Uterus (tissue), 3 donors: ENCODE measurements at regions not wholly inside any gene's neighbourhood (a gene's known extent, or its start where the extent isn't known, plus 50 kb on each side); places are given as distances from the start of the nearest gene placed in this dataset.
"Not testable (repeated sequence)": the region's sequence is repeated elsewhere in the genome, so short reads cannot be mapped to it uniquely, and the experiment has no call there.

Experiments used
- DNase-seq, 2 donors: peaks; one replicate each; pipeline ENCODE4 v3.0.0-alpha.2; 2019 to 2020
- H3K27ac ChIP-seq, 2 donors: fragments of 200-600 bp; sonication (generic); 1 replicate in 1 of 2; 2 replicates in 1 of 2; pipeline ENCODE4 v1.5.1; 2016 to 2018
- H3K27me3 ChIP-seq, 2 donors: fragments of 200-600 bp; sonication (generic); one replicate each; pipeline ENCODE4 v1.5.1; 2018 to 2019; ENCODE audit warnings: control low read depth in 1 of 2
- H3K36me3 ChIP-seq, 2 donors: fragments of 200-600 bp; sonication (generic); one replicate each; pipeline ENCODE4 v1.5.1; 2019; ENCODE audit warnings: control low read depth in 1 of 2
- H3K4me1 ChIP-seq, 2 donors: fragments of 200-600 bp; sonication (generic); one replicate each; pipeline ENCODE4 v1.5.1; 2018 to 2019; ENCODE audit warnings: control low read depth in 1 of 2
- H3K4me3 ChIP-seq, 2 donors: fragments of 200-600 bp; sonication (generic); 1 replicate in 1 of 2; 2 replicates in 1 of 2; pipeline ENCODE4 v1.5.1; 2018 to 2019; ENCODE audit warnings: mild to moderate bottlenecking in 1 of 2
- H3K9me3 ChIP-seq, 2 donors: fragments of 200-600 bp; sonication (generic); one replicate each; pipeline ENCODE4 v1.5.1; 2019; ENCODE audit warnings: control low read depth in 1 of 2
- CTCF ChIP-seq, 4 experiments: fragments of 200-600 bp in 2 of 4; fragments of 450-650 bp in 2 of 4; sonication (generic) in 2 of 4; IDR thresholded peaks; one replicate each; pipeline ENCODE4 v1.5.1; 2016 to 2019; ENCODE audit warnings: antibody characterized with exemption in 4 of 4, mild to moderate bottlenecking in 2 of 4, moderate library complexity in 1 of 4
- POLR2A ChIP-seq, 2 donors: fragments of 450-650 bp; IDR thresholded peaks; one replicate each; pipeline ENCODE4 v1.6.1; 2016; ENCODE audit warnings: antibody characterized with exemption in 2 of 2, mild to moderate bottlenecking in 1 of 2, moderate library complexity in 1 of 2
- intact Hi-C: fragments of 100-400 bp; cut with DNase I; formaldehyde crosslinking; loops from one replicate; pipeline ENCODE4 v1.15.1; 2023; ENCODE audit warnings: low total_unique reads
- donor health status: DM: yes; HTN: yes; CAD: no.

- intact Hi-C loops, result no loop called here
- no peak for DNase-seq
- no peak overlapping the region for H3K27ac ChIP-seq
- H3K27me3 ChIP-seq, result no peaks in the 10 kb centered on the region
- H3K9me3 ChIP-seq, result no peaks in the 10 kb centered on the region
- no peaks in the 10 kb centered on the region for H3K36me3 ChIP-seq
- H3K4me3 ChIP-seq, result no peak overlapping the region
- H3K4me1 ChIP-seq, result no peaks in the 10 kb centered on the region
- TF ChIP-seq POLR2A (IDR thresholded peaks at IDR 0.05) (no peak), CTCF (IDR thresholded peaks at IDR 0.05) (no peak)
Observed at GRCh38 chr11:54985731-54986130, 276.2 kb upstream of the TRIM48 start.

GRCh38 chr11:55028837-55029236 is 233.1 kb upstream of the TRIM48 start:
- H3K4me1 ChIP-seq, H3K36me3 ChIP-seq, H3K27me3 ChIP-seq, intact Hi-C loops, H3K27ac ChIP-seq, H3K4me3 ChIP-seq, DNase-seq: not testable (repeated sequence)
- H3K9me3 ChIP-seq, result peaks cover 0 to 17% of the 10 kb centered on the region in 2 donors

- no peak overlapping the region for H3K27ac ChIP-seq
- H3K4me3 ChIP-seq, result no peak overlapping the region
- TF ChIP-seq POLR2A (IDR thresholded peaks at IDR 0.05) (no peak), CTCF (IDR thresholded peaks at IDR 0.05) (no peak)
- H3K9me3 ChIP-seq, result peaks cover 0 to 13% of the 10 kb centered on the region in 2 donors
- DNase-seq, result no peak
- no peaks in the 10 kb centered on the region for H3K27me3 ChIP-seq
- intact Hi-C loops, result no loop called here
- no peaks in the 10 kb centered on the region for H3K36me3 ChIP-seq
- no peaks in the 10 kb centered on the region for H3K4me1 ChIP-seq
Observed at GRCh38 chr11:55054723-55055122, 207.2 kb upstream of the TRIM48 start.

GRCh38 chr11:55084588-55084987 is 177.4 kb upstream of the TRIM48 start:
- H3K27me3 ChIP-seq, intact Hi-C loops, H3K27ac ChIP-seq, H3K36me3 ChIP-seq, H3K4me3 ChIP-seq, H3K4me1 ChIP-seq, H3K9me3 ChIP-seq: not testable (repeated sequence)
- DNase-seq, result peak in 1 of 2 donors; percentile 3

GRCh38 chr11:55106391-55106790 is 155.6 kb upstream of the TRIM48 start:
- Histone ChIP-seq H3K9me3 (peaks cover 0 to 6% of the 10 kb centered on the region in 2 donors), H3K27ac (no peak overlapping the region), H3K4me1 (no peaks in the 10 kb centered on the region), H3K4me3 (no peak overlapping the region), H3K27me3 (no peaks in the 10 kb centered on the region), H3K36me3 (no peaks in the 10 kb centered on the region)
- DNase-seq, result no peak
- TF ChIP-seq POLR2A (IDR thresholded peaks at IDR 0.05), result no peak
- no peak for TF ChIP-seq CTCF (IDR thresholded peaks at IDR 0.05)
- intact Hi-C loops, result no loop called here
